ENCODE measurements at regions not wholly inside any gene's neighbourhood (a gene's known extent, or its start where the extent isn't known, plus 50 kb on each side); places are given as distances from the start of the nearest gene placed in this dataset.
A peak's percentile ranks its signal among the peaks of the same experiment; 100 is the strongest.

- DNase-seq, result no peak
Observed at GRCh38 chr4:11497972-11498371, 69.3 kb upstream of the HS3ST1 start.

- DNase-seq, result no peak
Observed at GRCh38 chr4:11497212-11497806, 68.6 kb upstream of the HS3ST1 start.

- no peak for DNase-seq
Observed at GRCh38 chr4:11496351-11496829, 67.7 kb upstream of the HS3ST1 start.

GRCh38 chr4:11495818-11496217 lies 67.1 kb upstream of the HS3ST1 start:
- no peak for DNase-seq

- DNase-seq, result no peak
Observed at GRCh38 chr4:11495291-11495690, 66.6 kb upstream of the HS3ST1 start.

GRCh38 chr4:11494232-11494631 lies 65.5 kb upstream of the HS3ST1 start:
- no peak for DNase-seq

GRCh38 chr4:11489453-11490083 lies 60.9 kb upstream of the HS3ST1 start:
- DNase-seq, result no peak

GRCh38 chr4:11488657-11489452 lies 60.2 kb upstream of the HS3ST1 start:
- no peak for DNase-seq

GRCh38 chr4:11487868-11488544 lies 59.3 kb upstream of the HS3ST1 start:
- no peak for DNase-seq

- no peak for DNase-seq
Observed at GRCh38 chr4:11487139-11487538, 58.4 kb upstream of the HS3ST1 start.

- DNase-seq, result no peak
Observed at GRCh38 chr4:11485926-11486325, 57.2 kb upstream of the HS3ST1 start.

- no peak for DNase-seq
Observed at GRCh38 chr4:11484531-11484930, 55.8 kb upstream of the HS3ST1 start.

GRCh38 chr4:11483046-11483445 lies 54.4 kb upstream of the HS3ST1 start:
- no peak for DNase-seq

GRCh38 chr4:11480683-11481082 lies 52.0 kb upstream of the HS3ST1 start:
- peak; percentile 47 for DNase-seq

Measured in femur (tissue), 1 donor.